ES-I3 (cell line): ENCODE measurements at regions not wholly inside any gene's neighbourhood (a gene's known extent, or its start where the extent isn't known, plus 50 kb on each side); places are given as distances from the start of the nearest gene placed in this dataset.

Experiments used
- H3K36me3 ChIP-seq: 2 replicates; pipeline ENCODE4 v1.6.1; 2013; ENCODE audit warnings: mild to moderate bottlenecking, low read length, control low read depth, moderate library complexity; ENCODE audit not compliant: insufficient read depth
- H3K4me1 ChIP-seq: 2 replicates; pipeline ENCODE4 v1.6.1; 2013; ENCODE audit warnings: mild to moderate bottlenecking, control low read depth, low read length; ENCODE audit not compliant: insufficient read depth
- H3K9ac ChIP-seq: 2 replicates; pipeline ENCODE4 v1.6.1; 2013; ENCODE audit warnings: low read depth, mild to moderate bottlenecking, low read length, moderate library complexity
- H3K9me3 ChIP-seq: 2 replicates; pipeline ENCODE4 v1.6.1; 2013; ENCODE audit warnings: mild to moderate bottlenecking, low read length, moderate library complexity; ENCODE audit not compliant: control insufficient read depth, insufficient read depth

GRCh38 chr9:115254287-115255180 is 136.6 kb upstream of the TNC start:
- Histone ChIP-seq H3K9me3 (peaks cover 9% of the 10 kb centered on the region; the same call in 1 of the 2 replicates), H3K9ac (no peak overlapping the region), H3K36me3 (peaks cover 4% of the 10 kb centered on the region; the same call in 1 of the 2 replicates), H3K4me1 (no peaks in the 10 kb centered on the region)

GRCh38 chr9:115261656-115262081 is 143.7 kb upstream of the TNC start:
- H3K9me3 ChIP-seq, result no peaks in the 10 kb centered on the region
- no peak overlapping the region for H3K9ac ChIP-seq
- no peaks in the 10 kb centered on the region for H3K4me1 ChIP-seq
- no peaks in the 10 kb centered on the region for H3K36me3 ChIP-seq

- Histone ChIP-seq H3K9me3 (no peaks in the 10 kb centered on the region), H3K4me1 (no peaks in the 10 kb centered on the region), H3K9ac (no peak overlapping the region), H3K36me3 (no peaks in the 10 kb centered on the region)
These were observed 144.5 kb upstream of the TNC start for GRCh38 chr9:115262477-115262876.

- Histone ChIP-seq H3K36me3 (no peaks in the 10 kb centered on the region), H3K4me1 (no peaks in the 10 kb centered on the region), H3K9ac (no peak overlapping the region), H3K9me3 (no peaks in the 10 kb centered on the region)
These were observed 145.0 kb upstream of the TNC start for GRCh38 chr9:115262952-115263351.

GRCh38 chr9:115263371-115264075 is 145.6 kb upstream of the TNC start:
- Histone ChIP-seq H3K9ac (no peak overlapping the region), H3K4me1 (no peaks in the 10 kb centered on the region), H3K9me3 (no peaks in the 10 kb centered on the region), H3K36me3 (no peaks in the 10 kb centered on the region)

- Histone ChIP-seq H3K9ac (no peak overlapping the region), H3K9me3 (no peaks in the 10 kb centered on the region), H3K4me1 (no peaks in the 10 kb centered on the region), H3K36me3 (no peaks in the 10 kb centered on the region)
These were observed 146.4 kb upstream of the TNC start for GRCh38 chr9:115264313-115264712.

- Histone ChIP-seq H3K9ac (no peak overlapping the region), H3K36me3 (no peaks in the 10 kb centered on the region), H3K9me3 (no peaks in the 10 kb centered on the region), H3K4me1 (no peaks in the 10 kb centered on the region)
These were observed 149.8 kb upstream of the TNC start for GRCh38 chr9:115267790-115268189.

GRCh38 chr9:115275753-115276152 is 157.8 kb upstream of the TNC start:
- Histone ChIP-seq H3K9ac (no peak overlapping the region), H3K36me3 (no peaks in the 10 kb centered on the region), H3K4me1 (peaks cover 12% of the 10 kb centered on the region; the same call in 1 of the 2 replicates), H3K9me3 (no peaks in the 10 kb centered on the region)

- no peaks in the 10 kb centered on the region for H3K9me3 ChIP-seq
- peaks cover 16% of the 10 kb centered on the region; the same call in 1 of the 2 replicates for H3K4me1 ChIP-seq
- no peak overlapping the region for H3K9ac ChIP-seq
- H3K36me3 ChIP-seq, result no peaks in the 10 kb centered on the region
These were observed 158.7 kb upstream of the TNC start for GRCh38 chr9:115276621-115277020.

GRCh38 chr9:115277301-115277700 is 159.3 kb upstream of the TNC start:
- H3K4me1 ChIP-seq, result peaks cover 16% of the 10 kb centered on the region; the same call in 1 of the 2 replicates
- no peak overlapping the region for H3K9ac ChIP-seq
- no peaks in the 10 kb centered on the region for H3K36me3 ChIP-seq
- H3K9me3 ChIP-seq, result no peaks in the 10 kb centered on the region

GRCh38 chr9:115278326-115279035 is 160.5 kb upstream of the TNC start:
- Histone ChIP-seq H3K4me1 (peaks cover 22% of the 10 kb centered on the region), H3K9me3 (no peaks in the 10 kb centered on the region), H3K9ac (no peak overlapping the region), H3K36me3 (no peaks in the 10 kb centered on the region)

GRCh38 chr9:115283395-115283794 is 165.4 kb upstream of the TNC start:
- Histone ChIP-seq H3K36me3 (no peaks in the 10 kb centered on the region; the same call in 1 of the 2 replicates), H3K9me3 (no peaks in the 10 kb centered on the region), H3K9ac (no peak overlapping the region), H3K4me1 (peaks cover 18% of the 10 kb centered on the region)

GRCh38 chr9:115285836-115286235 is 167.9 kb upstream of the TNC start:
- Histone ChIP-seq H3K9me3 (no peaks in the 10 kb centered on the region), H3K9ac (no peak overlapping the region), H3K36me3 (no peaks in the 10 kb centered on the region; the same call in 1 of the 2 replicates), H3K4me1 (peaks cover 10% of the 10 kb centered on the region)

GRCh38 chr9:115286411-115286810 is 168.5 kb upstream of the TNC start:
- Histone ChIP-seq H3K36me3 (no peaks in the 10 kb centered on the region; the same call in 1 of the 2 replicates), H3K4me1 (peaks cover 8% of the 10 kb centered on the region), H3K9me3 (no peaks in the 10 kb centered on the region), H3K9ac (no peak overlapping the region)
